Activated T-helper 2 cell treated with anti-CD3 and anti-CD28 coated beads, Interferon-gamma antibody, Interleukin-2, Interleukin-4, amounts not matched to agents 10 μg/mL and 5 μg/mL and 100 μg/mL, durations not matched to agents 14 hours and 24 hours and 36 hours (primary cell): ENCODE measurements at regions not wholly inside any gene's neighbourhood (a gene's known extent, or its start where the extent isn't known, plus 50 kb on each side); places are given as distances from the start of the nearest gene placed in this dataset.
"Not testable (repeated sequence)": the region's sequence is repeated elsewhere in the genome, so short reads cannot be mapped to it uniquely, and the experiment has no call there.

Experiments
- DNase-seq: peaks from one replicate; pipeline ENCODE4 v3.0.0; 2021; ENCODE audit warnings: low spot score
- H3K27ac Mint-ChIP-seq: one replicate; pipeline ENCODE4 v1.8.0; 2021; ENCODE audit warnings: mixed read lengths
- H3K27me3 Mint-ChIP-seq: one replicate; pipeline ENCODE4 v1.8.0; 2021; ENCODE audit warnings: low read depth, mixed read lengths
- H3K36me3 Mint-ChIP-seq: one replicate; pipeline ENCODE4 v1.8.0; 2021; ENCODE audit warnings: low read depth, mixed read lengths
- H3K4me1 Mint-ChIP-seq: one replicate; pipeline ENCODE4 v1.8.0; 2021; ENCODE audit warnings: low read depth, mixed read lengths
- H3K4me3 Mint-ChIP-seq: one replicate; pipeline ENCODE4 v1.8.0; 2021; ENCODE audit warnings: low read depth, mild to moderate bottlenecking, moderate library complexity, mixed read lengths
- H3K9me3 Mint-ChIP-seq: one replicate; pipeline ENCODE4 v1.8.0; 2021; ENCODE audit warnings: mixed read lengths
- intact Hi-C: fragments of 100-400 bp; cut with micrococcal nuclease; formaldehyde crosslinking; loops from one replicate; pipeline ENCODE4 v1.15.1; 2023

DNA sequence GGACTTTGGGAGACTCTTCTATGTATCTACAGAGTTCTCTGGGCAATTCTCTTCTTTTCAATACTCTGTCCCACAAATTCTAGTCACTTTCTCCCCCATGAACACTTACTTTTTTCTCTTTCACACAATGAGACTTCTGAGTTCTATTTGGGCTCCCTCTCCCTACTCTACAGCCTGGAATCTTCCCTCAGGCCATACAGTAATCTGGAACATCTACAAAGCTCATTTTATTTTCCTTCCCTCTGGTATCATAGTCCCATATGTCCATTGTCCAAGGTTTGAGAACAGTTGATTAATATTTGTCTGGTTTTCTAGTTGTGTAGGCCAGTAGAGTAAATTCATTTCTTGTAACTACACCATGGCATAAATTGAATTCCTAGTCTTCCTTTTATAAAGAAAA, 544.6 kb upstream of the RAG2 start:
- DNase-seq: no peak
- Mint-ChIP-seq H3K27ac (no peak overlapping the region), H3K36me3 (no peaks in the 10 kb centered on the region), H3K9me3 (peaks cover 40% of the 10 kb centered on the region), H3K27me3 (no peaks in the 10 kb centered on the region), H3K4me1 (no peaks in the 10 kb centered on the region), H3K4me3 (no peak overlapping the region)
- intact Hi-C loops: no loop called here

- no peak overlapping the region for H3K27ac Mint-ChIP-seq
- H3K9me3 Mint-ChIP-seq: peaks cover 40% of the 10 kb centered on the region
- no peaks in the 10 kb centered on the region for H3K4me1 Mint-ChIP-seq
These were observed 543.7 kb upstream of the RAG2 start for GRCh38 chr11:37141707-37142106.

DNA sequence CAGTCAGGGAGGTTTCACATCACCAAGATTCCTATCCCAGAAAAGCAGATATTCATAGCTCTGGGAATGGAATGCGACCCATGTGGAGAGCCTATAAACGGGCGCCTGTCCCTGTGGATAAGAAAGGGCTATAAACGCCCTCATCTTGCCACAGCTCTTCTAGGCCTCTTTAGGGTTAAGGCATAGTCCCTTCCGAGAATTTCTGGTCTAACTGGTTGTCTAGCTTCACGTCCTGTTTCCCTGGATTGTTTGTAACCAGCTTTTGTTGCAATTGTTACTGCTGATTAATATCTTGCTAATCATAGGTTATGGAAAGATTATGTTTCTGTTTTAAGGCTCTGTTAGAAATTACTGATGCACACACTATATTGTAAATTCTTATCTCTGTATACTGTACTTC, 537.6 kb upstream of the RAG2 start:
- H3K27ac Mint-ChIP-seq, DNase-seq, H3K4me1 Mint-ChIP-seq, H3K36me3 Mint-ChIP-seq, H3K27me3 Mint-ChIP-seq, H3K4me3 Mint-ChIP-seq, intact Hi-C loops: not testable (repeated sequence)
- peaks cover 53% of the 10 kb centered on the region for H3K9me3 Mint-ChIP-seq

More at GRCh38 chr11:37141707-37142106, 543.7 kb upstream of the RAG2 start:
- intact Hi-C loops: no loop called here
- Mint-ChIP-seq H3K36me3 (no peaks in the 10 kb centered on the region), H3K4me3 (no peak overlapping the region), H3K27me3 (no peaks in the 10 kb centered on the region)
- DNase-seq: no peak

DNA sequence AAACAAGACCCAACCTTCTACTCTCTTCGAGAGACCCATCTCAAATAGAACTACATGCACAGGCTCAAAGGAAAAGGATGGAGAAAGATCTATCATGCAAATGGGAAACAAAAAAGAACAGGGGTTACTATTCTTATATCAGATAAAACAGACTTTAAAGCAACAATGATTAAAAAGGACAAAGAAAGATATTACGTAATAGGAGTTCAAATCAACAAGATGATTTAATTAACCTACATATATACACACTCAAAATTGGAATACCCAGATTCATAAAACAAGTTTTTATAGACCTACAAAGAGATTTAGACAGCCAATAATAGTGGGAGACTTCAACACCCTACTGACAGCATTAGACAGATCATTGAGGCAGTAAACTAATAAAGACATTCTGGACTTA, 536.6 kb upstream of the RAG2 start:
- Mint-ChIP-seq H3K27me3 (no peaks in the 10 kb centered on the region), H3K4me1 (no peaks in the 10 kb centered on the region), H3K27ac (no peak overlapping the region), H3K9me3 (peaks cover 54% of the 10 kb centered on the region), H3K36me3 (no peaks in the 10 kb centered on the region), H3K4me3 (no peak overlapping the region)
- intact Hi-C loops: no loop called here
- no peak for DNase-seq

DNA sequence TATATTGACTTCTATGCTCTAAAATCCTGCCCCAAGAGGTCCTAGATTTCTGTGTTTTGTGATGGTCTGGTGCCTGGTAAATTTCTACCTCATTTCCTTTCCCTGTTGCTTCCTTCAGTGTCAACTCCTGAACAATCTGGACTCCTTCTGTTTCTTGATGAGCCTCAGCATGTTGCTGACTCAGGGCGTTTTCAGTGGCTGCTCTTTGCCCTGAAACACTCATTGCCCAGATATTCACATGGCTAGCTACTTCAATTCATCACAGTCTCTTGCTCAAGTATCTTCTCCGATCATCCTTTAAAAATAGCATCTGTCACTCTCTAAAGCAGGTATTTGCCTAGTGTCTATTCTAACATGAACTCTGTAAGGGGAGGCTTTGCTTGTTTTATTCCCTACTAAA, 526.3 kb upstream of the RAG2 start:
- DNase-seq: no peak
- no peak overlapping the region for H3K27ac Mint-ChIP-seq
- no peaks in the 10 kb centered on the region for H3K27me3 Mint-ChIP-seq
- peaks cover 3% of the 10 kb centered on the region for H3K9me3 Mint-ChIP-seq
- no peaks in the 10 kb centered on the region for H3K4me1 Mint-ChIP-seq
- H3K36me3 Mint-ChIP-seq: no peaks in the 10 kb centered on the region
- intact Hi-C loops: no loop called here
- no peak overlapping the region for H3K4me3 Mint-ChIP-seq

GRCh38 chr11:37115963-37116362, 517.9 kb upstream of the RAG2 start:
- Mint-ChIP-seq H3K36me3 (no peaks in the 10 kb centered on the region), H3K4me1 (no peaks in the 10 kb centered on the region), H3K4me3 (no peak overlapping the region), H3K9me3 (peaks cover 4% of the 10 kb centered on the region), H3K27ac (no peak overlapping the region), H3K27me3 (no peaks in the 10 kb centered on the region)
- intact Hi-C loops: no loop called here
- no peak for DNase-seq

- Mint-ChIP-seq H3K4me1 (no peaks in the 10 kb centered on the region), H3K4me3 (no peak overlapping the region), H3K9me3 (no peaks in the 10 kb centered on the region), H3K27me3 (no peaks in the 10 kb centered on the region), H3K36me3 (no peaks in the 10 kb centered on the region), H3K27ac (no peak overlapping the region)
- no peak for DNase-seq
- intact Hi-C loops: no loop called here
These were observed 512.3 kb upstream of the RAG2 start for GRCh38 chr11:37110385-37110784.

DNA sequence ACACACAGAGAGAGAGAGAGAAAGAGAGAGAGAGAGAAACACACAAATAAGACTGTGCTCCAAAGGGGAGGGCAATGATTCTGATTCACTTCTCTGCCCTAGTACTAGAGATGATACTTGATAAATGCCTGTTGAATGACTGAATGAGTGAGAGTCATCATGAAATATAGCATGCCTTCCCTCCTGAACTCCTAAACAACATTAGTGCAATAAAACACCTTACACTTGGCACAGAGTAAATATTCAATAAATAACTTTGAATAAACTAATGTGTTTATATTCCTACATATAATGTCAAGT, 511.2 kb upstream of the RAG2 start:
- intact Hi-C loops: no loop called here
- Mint-ChIP-seq H3K4me1 (no peaks in the 10 kb centered on the region), H3K27me3 (no peaks in the 10 kb centered on the region), H3K9me3 (no peaks in the 10 kb centered on the region), H3K27ac (no peak overlapping the region), H3K36me3 (no peaks in the 10 kb centered on the region), H3K4me3 (no peak overlapping the region)
- DNase-seq: no peak

DNA sequence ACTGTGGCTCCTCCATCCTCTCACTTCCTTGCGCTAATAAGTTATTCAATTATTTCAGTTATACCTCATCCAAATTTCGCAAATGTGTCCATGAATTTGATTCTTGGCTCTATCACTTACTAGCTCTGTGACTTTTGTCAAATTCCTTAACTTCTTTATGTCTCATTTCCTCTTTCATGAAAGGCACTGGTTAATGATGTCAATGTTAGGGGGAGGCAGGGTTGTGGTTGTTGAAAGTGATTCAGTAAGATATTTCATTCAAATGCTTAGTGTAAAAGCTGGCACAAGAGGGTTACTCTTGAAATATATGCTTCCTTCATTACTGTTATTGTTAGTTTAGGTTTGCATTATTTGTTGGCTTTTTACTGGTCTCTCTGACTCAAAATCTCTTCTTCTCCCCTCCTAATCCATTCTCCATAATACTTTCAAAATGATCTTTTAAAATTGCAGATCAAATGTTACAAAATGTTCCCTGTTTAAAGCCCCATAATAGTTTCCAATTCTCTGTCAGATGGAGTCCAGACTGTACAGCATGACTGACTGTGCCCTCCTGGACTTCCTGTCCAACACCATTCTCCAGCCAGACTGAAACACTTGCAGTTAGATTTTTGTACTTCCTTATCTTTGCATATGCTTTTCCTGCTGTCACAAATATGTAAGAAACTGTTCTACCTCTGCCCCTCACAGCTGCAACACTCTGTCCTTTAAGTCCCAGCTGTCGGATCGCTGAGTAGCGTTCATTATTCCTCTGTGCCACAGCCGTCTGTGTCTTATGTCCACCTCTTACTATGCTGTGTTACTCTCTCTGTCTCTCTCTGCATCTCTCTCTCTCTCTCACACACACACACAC, 510.6 kb upstream of the RAG2 start:
- Mint-ChIP-seq H3K27ac (no peak overlapping the region), H3K36me3 (no peaks in the 10 kb centered on the region), H3K4me1 (no peaks in the 10 kb centered on the region), H3K9me3 (peaks cover 2% of the 10 kb centered on the region), H3K4me3 (no peak overlapping the region), H3K27me3 (no peaks in the 10 kb centered on the region)
- DNase-seq: no peak
- intact Hi-C loops: no loop called here

DNA sequence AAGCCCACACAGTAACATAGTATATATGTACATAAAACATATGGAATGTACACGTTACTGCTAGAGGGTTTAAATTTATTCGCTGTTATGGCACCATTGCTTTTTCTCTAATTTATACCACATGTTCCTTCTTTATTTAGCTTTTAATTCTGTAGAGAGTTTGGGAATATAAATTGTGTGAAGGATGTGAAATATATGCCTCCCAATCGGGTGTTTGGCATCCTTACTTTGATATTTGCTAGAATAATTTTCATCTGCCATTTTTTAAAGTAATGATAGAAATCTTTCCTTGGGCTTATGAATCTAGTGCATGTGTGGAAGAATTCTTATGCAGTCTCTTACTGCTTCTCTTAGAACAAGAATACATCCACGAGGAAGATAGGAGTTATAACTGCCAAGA, 509.8 kb upstream of the RAG2 start:
- intact Hi-C loops: no loop called here
- Mint-ChIP-seq H3K4me1 (no peaks in the 10 kb centered on the region), H3K27me3 (no peaks in the 10 kb centered on the region), H3K9me3 (peaks cover 7% of the 10 kb centered on the region), H3K36me3 (no peaks in the 10 kb centered on the region), H3K27ac (no peak overlapping the region), H3K4me3 (no peak overlapping the region)
- no peak for DNase-seq

GRCh38 chr11:37107415-37107814, 509.4 kb upstream of the RAG2 start:
- Mint-ChIP-seq H3K4me3 (no peak overlapping the region), H3K4me1 (no peaks in the 10 kb centered on the region), H3K9me3 (peaks cover 7% of the 10 kb centered on the region), H3K27me3 (no peaks in the 10 kb centered on the region), H3K36me3 (no peaks in the 10 kb centered on the region), H3K27ac (no peak overlapping the region)
- intact Hi-C loops: no loop called here
- DNase-seq: no peak

- no peaks in the 10 kb centered on the region for H3K4me1 Mint-ChIP-seq
- H3K9me3 Mint-ChIP-seq: peaks cover 7% of the 10 kb centered on the region
- H3K36me3 Mint-ChIP-seq: no peaks in the 10 kb centered on the region
- no peak for DNase-seq
- no peak overlapping the region for H3K27ac Mint-ChIP-seq
- intact Hi-C loops: no loop called here
- H3K27me3 Mint-ChIP-seq: no peaks in the 10 kb centered on the region
- no peak overlapping the region for H3K4me3 Mint-ChIP-seq
These were observed 507.4 kb upstream of the RAG2 start for GRCh38 chr11:37105427-37105826.

DNA sequence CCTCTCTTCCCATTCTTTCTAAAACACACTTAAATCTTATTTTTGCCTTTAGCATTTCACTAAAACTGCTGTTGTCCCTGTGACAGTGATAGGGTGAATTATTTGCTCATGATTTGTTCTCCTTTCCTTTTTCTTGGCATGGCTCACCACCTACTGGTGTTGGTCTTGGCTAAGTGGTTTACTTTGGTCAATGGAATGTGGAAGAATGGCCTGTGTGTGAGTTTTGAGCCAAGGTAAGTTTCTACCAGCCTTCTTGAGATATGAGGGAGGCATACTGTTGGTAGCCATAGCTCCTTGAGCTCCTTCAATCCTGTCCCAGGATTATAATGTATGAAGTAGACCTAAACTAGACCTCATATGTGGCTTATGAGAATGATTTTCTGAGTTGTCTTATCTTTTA, 506.3 kb upstream of the RAG2 start:
- H3K27ac Mint-ChIP-seq: no peak overlapping the region
- no peak for DNase-seq
- intact Hi-C loops: no loop called here
- H3K27me3 Mint-ChIP-seq: no peaks in the 10 kb centered on the region
- H3K4me3 Mint-ChIP-seq: no peak overlapping the region
- H3K9me3 Mint-ChIP-seq: peaks cover 7% of the 10 kb centered on the region
- no peaks in the 10 kb centered on the region for H3K4me1 Mint-ChIP-seq
- no peaks in the 10 kb centered on the region for H3K36me3 Mint-ChIP-seq

GRCh38 chr11:37100008-37100407, 502.0 kb upstream of the RAG2 start:
- DNase-seq: no peak
- Mint-ChIP-seq H3K27ac (no peak overlapping the region), H3K4me1 (no peaks in the 10 kb centered on the region), H3K27me3 (no peaks in the 10 kb centered on the region), H3K4me3 (no peak overlapping the region), H3K9me3 (peaks cover 10% of the 10 kb centered on the region), H3K36me3 (no peaks in the 10 kb centered on the region)
- intact Hi-C loops: no loop called here
